Motor neuron (in vitro differentiated cells): ENCODE measurements at regions not wholly inside any gene's neighbourhood (a gene's known extent, or its start where the extent isn't known, plus 50 kb on each side); places are given as distances from the start of the nearest gene placed in this dataset.

Experiments used
- ATAC-seq, 8 experiments: fragments of 200-7000 bp; cut with Tn5 transposase; replicated peaks in 6 of 8; 2 replicates each; pipeline ENCODE4 v1.8.0; 2021; ENCODE audit warnings: mild to moderate bottlenecking in 8 of 8, moderate library complexity in 8 of 8
- H3K27ac ChIP-seq, 2 donors: fragments of 250-450 bp; sonication (Bioruptor Pico); 2 replicates each; pipeline ENCODE4 v1.9.0; 2021; ENCODE audit warnings: antibody characterized with exemption in 2 of 2, mild to moderate bottlenecking in 2 of 2, moderate library complexity in 1 of 2
- H3K4me1 ChIP-seq, 2 donors: fragments of 250-450 bp; sonication (Bioruptor Pico); replicated peaks in 1 of 2; 2 replicates each; pipeline ENCODE4 v1.6.1; 2021; ENCODE audit warnings: antibody characterized with exemption in 2 of 2, mild to moderate bottlenecking in 2 of 2, moderate library complexity in 1 of 2
- H3K4me3 ChIP-seq, 5 donors: fragments of 250-450 bp; sonication (Bioruptor Pico); 2 replicates each; pipeline ENCODE4 v1.9.0; 2021; ENCODE audit warnings: antibody characterized with exemption in 5 of 5, mild to moderate bottlenecking in 5 of 5, moderate library complexity in 4 of 5
- WGBS, 10 experiments: fragments of 450-650 bp; shearing (Covaris generic); methylation state at CpG; one replicate each; pipeline ENCODE4 v1.0.0; 2022; 5-methylcytosine and 5-hydroxymethylcytosine counted together
- in situ Hi-C, 9 experiments: fragments of 400-800 bp; cut with MboI; loops; one replicate each; pipeline ENCODE4 v1.15.0; 2021; ENCODE audit warnings: low sequenced_read_pairs in 9 of 9, low pct_unique_long_range_greater_than_20kb in 2 of 9; ENCODE audit not compliant: unreplicated experiment in 9 of 9

- Histone ChIP-seq H3K4me3 (no peak overlapping the region), H3K4me1 (no peaks in the 10 kb centered on the region), H3K27ac (no peak overlapping the region)
- 41 to 92% (median 86%) methylated on average over 3 to 16 of the region's 18 CpGs for WGBS, 10 experiments
- in situ Hi-C loops: no loop called here
- ATAC-seq: no peak
Observed at GRCh38 chr1:194342484-194343262, 1156.3 kb upstream of the B3GALT2 start.

DNA sequence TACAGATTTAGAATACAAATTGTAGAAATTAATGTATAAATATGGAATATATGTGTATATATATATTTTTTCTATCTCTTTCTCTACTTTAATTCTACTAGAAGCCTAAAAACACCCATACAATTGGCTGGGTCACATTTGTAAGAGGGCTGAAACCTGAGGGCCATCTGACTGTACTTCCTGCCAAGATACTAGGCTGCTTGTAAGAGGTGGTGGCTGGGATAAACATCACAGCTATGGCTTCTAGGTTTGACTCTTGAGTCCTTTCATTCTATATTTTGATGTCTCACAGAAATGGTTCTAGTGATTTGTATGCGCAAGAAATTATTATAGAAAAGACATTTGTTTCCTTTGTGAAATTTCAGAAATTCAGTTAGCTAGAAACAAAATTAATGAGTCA is 1155.2 kb upstream of the B3GALT2 start:
- 89 to 100% (median 100%) methylated on average over 1 of the region's 1 CpG; no CpG with 5 or more reads in 3 of the 10 experiments for WGBS, 10 experiments
- no peak overlapping the region for H3K4me3 ChIP-seq
- no peak overlapping the region for H3K27ac ChIP-seq
- in situ Hi-C loops: no loop called here
- no peak for ATAC-seq
- H3K4me1 ChIP-seq: no peaks in the 10 kb centered on the region

DNA sequence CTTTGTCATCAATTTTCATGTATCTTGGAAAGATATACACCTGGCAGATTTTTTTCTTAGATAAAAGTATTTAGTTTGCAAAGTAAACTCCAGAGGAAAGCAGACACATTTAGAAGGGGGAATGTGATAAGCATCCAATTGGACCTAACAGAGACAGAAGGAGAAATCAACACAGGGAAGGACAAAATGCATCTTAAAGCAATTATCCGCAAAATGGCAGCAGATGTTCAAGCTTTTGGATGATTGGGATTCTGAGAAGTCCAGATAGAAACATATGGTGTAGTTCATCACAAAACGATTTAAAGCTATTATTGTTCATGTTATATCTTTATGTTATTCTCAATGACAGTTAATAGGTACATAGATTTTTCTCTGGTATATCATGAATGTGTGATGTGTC is 1153.1 kb upstream of the B3GALT2 start:
- in situ Hi-C loops: no loop called here
- Histone ChIP-seq H3K4me3 (no peak overlapping the region), H3K27ac (no peak overlapping the region), H3K4me1 (no peaks in the 10 kb centered on the region)
- WGBS, 10 experiments: 0 to 100% (median 74%) methylated on average over 1 to 2 of the region's 2 CpGs; no CpG with 5 or more reads in 1 of the 10 experiments
- no peak for ATAC-seq

GRCh38 chr1:194338241-194338948 is 1152.0 kb upstream of the B3GALT2 start:
- Histone ChIP-seq H3K4me1 (no peaks in the 10 kb centered on the region), H3K27ac (no peak overlapping the region), H3K4me3 (no peak overlapping the region)
- in situ Hi-C loops: no loop called here
- peak in 1 of 8 experiments; percentile 22 for ATAC-seq
- 0 to 100% (median 75%) methylated on average over 1 of the region's 1 CpG; no CpG with 5 or more reads in 2 of the 10 experiments for WGBS, 10 experiments

- WGBS, 10 experiments: 3 to 100% (median 93%) methylated on average over 2 to 3 of the region's 3 CpGs
- no peaks in the 10 kb centered on the region for H3K4me1 ChIP-seq
- H3K27ac ChIP-seq: no peak overlapping the region
- in situ Hi-C loops: no loop called here
- ATAC-seq: no peak
- no peak overlapping the region for H3K4me3 ChIP-seq
Observed at GRCh38 chr1:194333240-194333639, 1146.8 kb upstream of the B3GALT2 start.

DNA sequence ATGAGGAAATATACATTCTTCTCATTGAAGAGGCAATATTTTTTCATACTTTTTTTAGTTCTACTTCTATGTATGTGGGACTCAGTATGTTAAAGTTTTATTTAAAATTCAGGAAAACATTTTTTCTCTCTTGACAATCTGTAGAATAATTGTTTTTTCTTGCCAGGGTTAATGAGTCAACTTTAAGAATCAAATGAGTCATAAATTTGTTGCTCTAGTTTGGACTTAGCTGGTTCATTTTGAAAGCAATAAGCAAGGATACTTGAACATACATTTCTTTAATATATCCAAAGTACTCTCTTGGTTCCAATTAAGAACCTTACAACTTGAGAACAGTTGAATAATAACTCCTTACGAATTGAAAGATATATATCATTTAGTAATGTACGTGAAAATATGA is 1145.3 kb upstream of the B3GALT2 start:
- no peaks in the 10 kb centered on the region for H3K4me1 ChIP-seq
- no peak overlapping the region for H3K4me3 ChIP-seq
- ATAC-seq: no peak
- in situ Hi-C loops: no loop called here
- no peak overlapping the region for H3K27ac ChIP-seq
- WGBS, 10 experiments: 10 to 97% (median 76%) methylated on average over 2 of the region's 2 CpGs

- no peak for ATAC-seq
- in situ Hi-C loops: no loop called here
- WGBS, 10 experiments: 7 to 100% (median 76%) methylated on average over 2 to 4 of the region's 4 CpGs; no CpG with 5 or more reads in 1 of the 10 experiments
- no peak overlapping the region for H3K27ac ChIP-seq
- no peak overlapping the region for H3K4me3 ChIP-seq
- H3K4me1 ChIP-seq: no peaks in the 10 kb centered on the region
Observed at GRCh38 chr1:194322751-194323150, 1136.3 kb upstream of the B3GALT2 start.

GRCh38 chr1:194318790-194319280 is 1132.4 kb upstream of the B3GALT2 start:
- no peak overlapping the region for H3K4me3 ChIP-seq
- H3K4me1 ChIP-seq: no peaks in the 10 kb centered on the region
- H3K27ac ChIP-seq: no peak overlapping the region
- no peak for ATAC-seq
- in situ Hi-C loops: no loop called here
- WGBS, 10 experiments: 0 to 94% (median 47%) methylated on average over 1 of the region's 1 CpG; no CpG with 5 or more reads in 2 of the 10 experiments

DNA sequence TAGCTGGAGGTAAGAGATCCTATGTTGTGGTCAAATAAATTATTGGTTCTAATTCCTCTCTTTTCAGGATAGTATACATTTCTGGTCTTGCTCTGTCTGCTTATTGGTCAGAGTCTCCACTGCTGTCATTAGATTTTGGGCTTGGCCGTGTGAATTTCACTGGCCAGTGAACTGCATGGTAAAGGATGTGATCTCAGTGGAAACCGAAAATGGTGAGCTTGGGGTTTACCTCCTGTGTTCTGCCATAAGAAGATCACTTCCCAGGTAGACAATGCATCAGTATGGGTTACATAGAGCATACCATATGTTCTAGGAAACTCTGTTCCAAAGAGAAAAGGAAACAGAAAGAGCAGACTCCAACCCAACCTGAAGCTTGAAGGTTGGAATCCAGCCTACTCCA is 1123.3 kb upstream of the B3GALT2 start:
- in situ Hi-C loops: no loop called here
- Histone ChIP-seq H3K4me3 (no peak overlapping the region), H3K4me1 (no peaks in the 10 kb centered on the region), H3K27ac (no peak overlapping the region)
- WGBS, 10 experiments: 10 to 100% (median 88%) methylated on average over 1 to 2 of the region's 2 CpGs; no CpG with 5 or more reads in 4 of the 10 experiments
- ATAC-seq: no peak

GRCh38 chr1:194309269-194309668 is 1122.9 kb upstream of the B3GALT2 start:
- ATAC-seq: no peak
- Histone ChIP-seq H3K27ac (no peak overlapping the region), H3K4me3 (no peak overlapping the region), H3K4me1 (no peaks in the 10 kb centered on the region)
- in situ Hi-C loops: no loop called here
- 30 to 100% (median 88%) methylated on average over 2 to 3 of the region's 3 CpGs; no CpG with 5 or more reads in 1 of the 10 experiments for WGBS, 10 experiments

DNA sequence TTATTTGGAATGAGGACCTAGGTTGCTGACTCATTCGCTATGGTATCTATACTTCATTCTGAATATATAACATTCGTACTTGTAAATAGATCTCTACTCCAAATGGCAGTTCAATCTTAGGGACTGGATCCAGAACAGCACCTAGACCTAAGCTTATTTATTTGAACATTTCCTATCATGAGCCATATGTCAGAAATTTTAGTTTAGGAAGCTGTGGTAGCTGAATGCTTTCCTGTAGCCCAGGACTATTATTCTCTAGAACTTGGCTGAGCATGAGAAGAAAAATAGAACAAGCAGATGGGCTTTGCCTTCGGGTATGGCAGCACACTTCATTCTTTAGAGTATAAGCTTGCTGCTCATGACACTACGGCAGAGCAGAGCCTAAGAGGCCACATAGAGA is 1114.4 kb upstream of the B3GALT2 start:
- 8 to 100% (median 89%) methylated on average over 1 to 4 of the region's 4 CpGs; no CpG with 5 or more reads in 2 of the 10 experiments for whole genome bisulfite sequencing, 10 experiments
- in situ Hi-C loops: no loop called here
- peaks cover 4 to 9% of the 10 kb centered on the region in 2 donors for H3K4me1 ChIP-seq
- no peak overlapping the region for H3K4me3 ChIP-seq
- no peak for ATAC-seq
- no peak overlapping the region for H3K27ac ChIP-seq

DNA sequence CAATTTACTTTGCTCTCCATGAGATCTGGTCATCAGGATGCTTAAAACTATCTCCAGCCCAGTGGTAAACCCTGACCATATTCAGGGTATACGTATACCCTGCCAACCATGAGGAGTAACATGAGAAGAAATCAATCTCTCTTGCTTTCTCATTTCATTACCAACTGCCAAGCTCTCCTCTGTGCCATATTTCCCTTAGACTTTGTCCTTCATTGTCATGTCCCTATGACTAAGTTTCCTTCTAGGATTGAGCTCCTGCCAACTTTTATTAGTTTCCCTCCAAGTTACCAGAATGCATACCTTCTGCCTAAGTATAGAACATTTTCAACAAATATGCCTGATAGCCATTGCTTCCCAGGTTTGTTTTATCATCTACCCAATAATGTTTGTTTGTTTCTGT is 1113.9 kb upstream of the B3GALT2 start:
- in situ Hi-C loops: no loop called here
- ATAC-seq: no peak
- Histone ChIP-seq H3K27ac (no peak overlapping the region), H3K4me3 (no peak overlapping the region), H3K4me1 (peaks cover 4 to 9% of the 10 kb centered on the region in 2 donors)
- 20 to 100% (median 75%) methylated on average over 1 of the region's 1 CpG; no CpG with 5 or more reads in 3 of the 10 experiments for WGBS, 10 experiments

DNA sequence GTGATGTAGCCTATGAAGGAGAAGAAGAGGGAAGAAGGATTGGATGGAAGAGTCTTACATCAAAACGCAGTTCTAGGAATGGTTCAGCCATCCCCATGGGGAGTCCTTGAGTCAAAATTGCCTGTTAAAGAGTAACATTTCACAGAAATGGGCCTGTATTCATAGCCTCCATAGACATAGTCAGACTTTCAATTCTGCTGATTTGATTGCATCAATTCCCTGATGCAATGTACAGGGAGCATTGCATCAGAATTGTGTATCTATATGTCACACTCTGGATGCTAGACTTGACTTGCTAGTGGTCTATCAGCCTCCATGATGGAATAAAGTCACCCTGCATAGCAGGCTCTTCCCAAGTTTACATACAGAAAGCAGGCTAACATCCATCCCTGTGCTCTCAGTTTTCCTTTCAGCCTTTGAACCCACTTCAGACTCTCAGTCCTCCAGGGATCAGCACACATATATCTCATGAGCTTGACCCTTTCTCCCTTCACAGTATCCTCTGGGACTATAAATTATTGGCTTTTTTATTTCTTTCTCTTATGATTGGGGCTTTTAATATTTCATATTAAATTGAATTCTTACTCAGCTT is 1111.7 kb upstream of the B3GALT2 start:
- Histone ChIP-seq H3K4me1 (peaks cover 4 to 9% of the 10 kb centered on the region in 2 donors), H3K4me3 (no peak overlapping the region), H3K27ac (peak overlapping the region in 1 of 2 donors; percentile 19)
- WGBS, 10 experiments: 13 to 100% (median 86%) methylated on average over 1 of the region's 1 CpG; no CpG with 5 or more reads in 1 of the 10 experiments
- ATAC-seq: peak in 5 of 8 experiments; percentile 43 to 86 (median 70)
- in situ Hi-C loops: no loop called here
